CD4-positive, CD25-positive, alpha-beta regulatory T cell (primary cell): ENCODE measurements at regions not wholly inside any gene's neighbourhood (a gene's known extent, or its start where the extent isn't known, plus 50 kb on each side); places are given as distances from the start of the nearest gene placed in this dataset.

Experiments used
- ATAC-seq, 2 donors: fragments of 150-1000 bp; cut with Tn5 transposase; one replicate each; pipeline ENCODE4 v1.10.0; 2021; ENCODE audit warnings: low read depth in 2 of 2, moderate number of reproducible peaks in 2 of 2, moderate library complexity in 1 of 2
- DNase-seq, 3 donors: peaks; one replicate each; pipeline versions ENCODE4 v3.0.0 to v3.0.0-alpha.2; 2012 to 2022; ENCODE audit warnings: mixed read lengths in 1 of 3
- H3K27ac ChIP-seq: one replicate; pipeline ENCODE4 v1.7.0; 2013; ENCODE audit warnings: mild to moderate bottlenecking, low read length; ENCODE audit not compliant: insufficient read depth, poor library complexity, severe bottlenecking
- H3K27me3 ChIP-seq: one replicate; pipeline ENCODE4 v1.7.0; 2013; ENCODE audit warnings: low read length; ENCODE audit not compliant: control insufficient read depth, insufficient read depth
- H3K36me3 ChIP-seq: one replicate; pipeline ENCODE4 v1.7.0; 2013; ENCODE audit warnings: mild to moderate bottlenecking, low read length, moderate library complexity; ENCODE audit not compliant: control insufficient read depth, insufficient read depth
- H3K4me1 ChIP-seq: 2 replicates; pipeline ENCODE4 v1.7.0; 2013; ENCODE audit warnings: mild to moderate bottlenecking, low read length; ENCODE audit not compliant: insufficient read depth, control insufficient read depth, poor library complexity, severe bottlenecking
- H3K4me3 ChIP-seq: one replicate; pipeline ENCODE4 v1.7.0; 2013; ENCODE audit warnings: low read depth, mild to moderate bottlenecking, low read length, moderate library complexity
- H3K9me3 ChIP-seq, 2 experiments: 1 replicate in 1 of 2; 2 replicates in 1 of 2; pipeline ENCODE4 v1.7.0; 2013; ENCODE audit warnings: low read length in 2 of 2, mild to moderate bottlenecking in 1 of 2, moderate library complexity in 1 of 2; ENCODE audit not compliant: control insufficient read depth in 2 of 2
- H3K27ac Mint-ChIP-seq, 3 donors: one replicate each; pipeline ENCODE4 v1.8.0; 2020 to 2022; ENCODE audit warnings: mild to moderate bottlenecking in 3 of 3, mixed read lengths in 3 of 3, moderate library complexity in 2 of 3
- H3K27me3 Mint-ChIP-seq: one replicate; pipeline ENCODE4 v1.8.0; 2022; ENCODE audit warnings: mild to moderate bottlenecking, mixed read lengths
- H3K36me3 Mint-ChIP-seq: one replicate; pipeline ENCODE4 v1.8.0; 2020; ENCODE audit warnings: mixed read lengths
- H3K4me1 Mint-ChIP-seq, 4 donors: one replicate each; pipeline ENCODE4 v1.8.0; 2020 to 2022; ENCODE audit warnings: mixed read lengths in 4 of 4, mild to moderate bottlenecking in 1 of 4
- H3K4me3 Mint-ChIP-seq, 4 donors: one replicate each; pipeline ENCODE4 v1.8.0; 2020 to 2022; ENCODE audit warnings: mild to moderate bottlenecking in 4 of 4, mixed read lengths in 4 of 4, moderate library complexity in 3 of 4
- H3K9me3 Mint-ChIP-seq, 7 donors: one replicate each; pipeline ENCODE4 v1.8.0; 2020 to 2022; ENCODE audit warnings: mixed read lengths in 7 of 7, mild to moderate bottlenecking in 3 of 7, moderate library complexity in 2 of 7

- Histone ChIP-seq H3K4me1 (no peaks in the 10 kb centered on the region), H3K4me3 (no peak overlapping the region), H3K36me3 (no peaks in the 10 kb centered on the region), H3K9me3 (peaks cover 0 to 2% of the 10 kb centered on the region in 2 experiments), H3K27ac (no peak overlapping the region), H3K27me3 (no peaks in the 10 kb centered on the region)
- no peak for DNase-seq
- Mint-ChIP-seq H3K4me3 (peak overlapping the region in 1 of 4 donors; percentile 43), H3K36me3 (no peaks in the 10 kb centered on the region), H3K27me3 (peaks cover 10% of the 10 kb centered on the region), H3K27ac (no peak overlapping the region), H3K4me1 (no peaks in the 10 kb centered on the region), H3K9me3 (peaks cover 0 to 12% (median 4%) of the 10 kb centered on the region in 7 donors)
- no peak for ATAC-seq
Measured at GRCh38 chr10:28954211-28954610, 276.9 kb downstream of the BAMBI start.

- peaks cover 2% of the 10 kb centered on the region for H3K27me3 Mint-ChIP-seq
- no peaks in the 10 kb centered on the region for H3K36me3 ChIP-seq
Measured at GRCh38 chr10:28958468-28958867, 281.1 kb downstream of the BAMBI start.

GRCh38 chr10:28959850-28960501 is 282.7 kb downstream of the BAMBI start:
- H3K4me3 ChIP-seq: no peak overlapping the region
- H3K27me3 ChIP-seq: no peaks in the 10 kb centered on the region
- H3K4me3 Mint-ChIP-seq: no peak overlapping the region
- no peak overlapping the region for H3K27ac ChIP-seq
- no peak for DNase-seq
- H3K36me3 Mint-ChIP-seq: no peaks in the 10 kb centered on the region
- ATAC-seq: no peak
- no peaks in the 10 kb centered on the region for H3K27me3 Mint-ChIP-seq
- H3K4me1 Mint-ChIP-seq: no peaks in the 10 kb centered on the region
- H3K9me3 ChIP-seq: peaks cover 0 to 2% of the 10 kb centered on the region in 2 experiments
- H3K27ac Mint-ChIP-seq: no peak overlapping the region
- no peaks in the 10 kb centered on the region for H3K4me1 ChIP-seq
- no peaks in the 10 kb centered on the region for H3K36me3 ChIP-seq
- peaks cover 0 to 12% (median 4%) of the 10 kb centered on the region in 7 donors for H3K9me3 Mint-ChIP-seq

More at GRCh38 chr10:28958468-28958867, 281.1 kb downstream of the BAMBI start:
- Histone ChIP-seq H3K4me3 (no peak overlapping the region), H3K27ac (no peak overlapping the region), H3K27me3 (no peaks in the 10 kb centered on the region), H3K9me3 (peaks cover 0 to 2% of the 10 kb centered on the region in 2 experiments), H3K4me1 (no peaks in the 10 kb centered on the region)
- Mint-ChIP-seq H3K36me3 (no peaks in the 10 kb centered on the region), H3K9me3 (peaks cover 0 to 12% (median 4%) of the 10 kb centered on the region in 7 donors), H3K27ac (no peak overlapping the region), H3K4me1 (no peaks in the 10 kb centered on the region), H3K4me3 (no peak overlapping the region)
- DNase-seq: no peak
- ATAC-seq: no peak

- Histone ChIP-seq H3K36me3 (no peaks in the 10 kb centered on the region), H3K27me3 (no peaks in the 10 kb centered on the region), H3K27ac (no peak overlapping the region), H3K4me3 (no peak overlapping the region), H3K4me1 (no peaks in the 10 kb centered on the region), H3K9me3 (peaks cover 0 to 2% of the 10 kb centered on the region in 2 experiments)
- H3K4me1 Mint-ChIP-seq: no peaks in the 10 kb centered on the region
- H3K27me3 Mint-ChIP-seq: no peaks in the 10 kb centered on the region
- no peaks in the 10 kb centered on the region for H3K36me3 Mint-ChIP-seq
- peaks cover 0 to 9% (median 4%) of the 10 kb centered on the region in 7 donors for H3K9me3 Mint-ChIP-seq
- no peak for DNase-seq
- no peak for ATAC-seq
- no peak overlapping the region for H3K4me3 Mint-ChIP-seq
- H3K27ac Mint-ChIP-seq: no peak overlapping the region
Measured at GRCh38 chr10:28962768-28963167, 285.4 kb downstream of the BAMBI start.

- Mint-ChIP-seq H3K27me3 (no peaks in the 10 kb centered on the region), H3K9me3 (peaks cover 0 to 6% (median 2%) of the 10 kb centered on the region in 7 donors), H3K4me3 (no peak overlapping the region), H3K27ac (no peak overlapping the region), H3K4me1 (no peaks in the 10 kb centered on the region), H3K36me3 (no peaks in the 10 kb centered on the region)
- no peak for DNase-seq
- no peak overlapping the region for H3K4me3 ChIP-seq
- no peaks in the 10 kb centered on the region for H3K9me3 ChIP-seq
- no peaks in the 10 kb centered on the region for H3K4me1 ChIP-seq
- H3K27ac ChIP-seq: no peak overlapping the region
- H3K27me3 ChIP-seq: no peaks in the 10 kb centered on the region
- H3K36me3 ChIP-seq: no peaks in the 10 kb centered on the region
- no peak for ATAC-seq
Measured at GRCh38 chr10:28963539-28964221, 286.4 kb downstream of the BAMBI start.

GRCh38 chr10:28965937-28966336 is 288.6 kb downstream of the BAMBI start:
- no peaks in the 10 kb centered on the region for H3K4me1 Mint-ChIP-seq
- no peaks in the 10 kb centered on the region for H3K27me3 Mint-ChIP-seq
- no peak for ATAC-seq
- H3K9me3 Mint-ChIP-seq: peaks cover 0 to 6% (median 0%) of the 10 kb centered on the region in 7 donors
- H3K27me3 ChIP-seq: no peaks in the 10 kb centered on the region
- H3K27ac ChIP-seq: no peak overlapping the region
- H3K4me3 ChIP-seq: no peak overlapping the region
- no peak for DNase-seq
- H3K9me3 ChIP-seq: no peaks in the 10 kb centered on the region
- H3K36me3 ChIP-seq: no peaks in the 10 kb centered on the region
- H3K27ac Mint-ChIP-seq: no peak overlapping the region
- H3K4me3 Mint-ChIP-seq: no peak overlapping the region
- no peaks in the 10 kb centered on the region for H3K4me1 ChIP-seq
- no peaks in the 10 kb centered on the region for H3K36me3 Mint-ChIP-seq

- DNase-seq: no peak
Measured at GRCh38 chr10:28967031-28967430, 289.7 kb downstream of the BAMBI start.

GRCh38 chr10:28969413-28969812 is 292.1 kb downstream of the BAMBI start:
- H3K9me3 ChIP-seq: no peaks in the 10 kb centered on the region
- no peak for ATAC-seq
- no peaks in the 10 kb centered on the region for H3K27me3 ChIP-seq
- H3K36me3 ChIP-seq: no peaks in the 10 kb centered on the region
- H3K4me3 ChIP-seq: no peak overlapping the region
- H3K27ac Mint-ChIP-seq: no peak overlapping the region
- no peaks in the 10 kb centered on the region for H3K36me3 Mint-ChIP-seq
- no peak for DNase-seq
- no peak overlapping the region for H3K27ac ChIP-seq
- H3K4me1 ChIP-seq: no peaks in the 10 kb centered on the region
- no peaks in the 10 kb centered on the region for H3K4me1 Mint-ChIP-seq
- H3K27me3 Mint-ChIP-seq: peaks cover 4% of the 10 kb centered on the region
- H3K9me3 Mint-ChIP-seq: peaks cover 0 to 4% (median 0%) of the 10 kb centered on the region in 7 donors
- H3K4me3 Mint-ChIP-seq: no peak overlapping the region

More at GRCh38 chr10:28967031-28967430, 289.7 kb downstream of the BAMBI start:
- no peaks in the 10 kb centered on the region for H3K27me3 ChIP-seq
- Mint-ChIP-seq H3K9me3 (peaks cover 0 to 6% (median 0%) of the 10 kb centered on the region in 7 donors), H3K36me3 (no peaks in the 10 kb centered on the region), H3K27ac (no peak overlapping the region), H3K27me3 (no peaks in the 10 kb centered on the region), H3K4me1 (no peaks in the 10 kb centered on the region), H3K4me3 (no peak overlapping the region)
- no peak for ATAC-seq
- no peaks in the 10 kb centered on the region for H3K9me3 ChIP-seq
- H3K36me3 ChIP-seq: no peaks in the 10 kb centered on the region
- no peak overlapping the region for H3K4me3 ChIP-seq
- H3K27ac ChIP-seq: no peak overlapping the region
- no peaks in the 10 kb centered on the region for H3K4me1 ChIP-seq
